ENCODE measurements at regions not wholly inside any gene's neighbourhood (a gene's known extent, or its start where the extent isn't known, plus 50 kb on each side); places are given as distances from the start of the nearest gene placed in this dataset.
"Not testable (repeated sequence)": the region's sequence is repeated elsewhere in the genome, so short reads cannot be mapped to it uniquely, and the experiment has no call there.

DNA sequence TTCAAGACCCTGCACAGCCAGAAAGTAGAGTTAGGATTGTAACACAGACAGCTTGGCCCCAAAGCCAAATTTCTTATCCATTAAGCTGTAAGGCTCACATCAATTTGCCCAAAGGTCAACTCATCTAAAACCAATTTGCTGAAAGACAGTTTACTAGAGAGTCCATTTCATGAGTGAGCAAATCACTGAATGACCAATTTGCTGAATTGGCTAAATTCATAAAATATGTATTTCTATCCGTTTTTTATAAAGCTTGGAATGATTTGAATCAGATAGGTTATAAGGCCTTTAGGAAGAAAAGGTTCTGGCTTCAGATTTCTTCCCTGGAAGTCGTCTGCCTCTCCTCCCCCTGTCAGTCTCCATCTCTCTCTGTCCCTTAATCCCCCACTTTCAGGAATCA, 168.1 kb downstream of the FCRL5 start:
- WGBS, 2 donors: 19 to 25% methylated on average over 2 of the region's 2 CpGs
- H3K9me3 ChIP-seq: no peaks in the 10 kb centered on the region
- no peak for DNase-seq
- TF ChIP-seq, protein P1, sequence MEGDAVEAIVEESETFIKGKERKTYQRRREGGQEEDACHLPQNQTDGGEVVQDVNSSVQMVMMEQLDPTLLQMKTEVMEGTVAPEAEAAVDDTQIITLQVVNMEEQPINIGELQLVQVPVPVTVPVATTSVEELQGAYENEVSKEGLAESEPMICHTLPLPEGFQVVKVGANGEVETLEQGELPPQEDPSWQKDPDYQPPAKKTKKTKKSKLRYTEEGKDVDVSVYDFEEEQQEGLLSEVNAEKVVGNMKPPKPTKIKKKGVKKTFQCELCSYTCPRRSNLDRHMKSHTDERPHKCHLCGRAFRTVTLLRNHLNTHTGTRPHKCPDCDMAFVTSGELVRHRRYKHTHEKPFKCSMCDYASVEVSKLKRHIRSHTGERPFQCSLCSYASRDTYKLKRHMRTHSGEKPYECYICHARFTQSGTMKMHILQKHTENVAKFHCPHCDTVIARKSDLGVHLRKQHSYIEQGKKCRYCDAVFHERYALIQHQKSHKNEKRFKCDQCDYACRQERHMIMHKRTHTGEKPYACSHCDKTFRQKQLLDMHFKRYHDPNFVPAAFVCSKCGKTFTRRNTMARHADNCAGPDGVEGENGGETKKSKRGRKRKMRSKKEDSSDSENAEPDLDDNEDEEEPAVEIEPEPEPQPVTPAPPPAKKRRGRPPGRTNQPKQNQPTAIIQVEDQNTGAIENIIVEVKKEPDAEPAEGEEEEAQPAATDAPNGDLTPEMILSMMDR (IDR thresholded peaks at IDR 0.05): no peak
- intact Hi-C loops (cut with DNase I): no loop called here
- H3K4me3 ChIP-seq: no peak overlapping the region
- ATAC-seq: no peak
- H3K4me1 ChIP-seq: no peaks in the 10 kb centered on the region
- peaks cover 0 to 49% (median 16%) of the 10 kb centered on the region in 7 donors for H3K27me3 ChIP-seq
- no peaks in the 10 kb centered on the region for H3K36me3 ChIP-seq
- no peak overlapping the region for H3K27ac ChIP-seq

DNA sequence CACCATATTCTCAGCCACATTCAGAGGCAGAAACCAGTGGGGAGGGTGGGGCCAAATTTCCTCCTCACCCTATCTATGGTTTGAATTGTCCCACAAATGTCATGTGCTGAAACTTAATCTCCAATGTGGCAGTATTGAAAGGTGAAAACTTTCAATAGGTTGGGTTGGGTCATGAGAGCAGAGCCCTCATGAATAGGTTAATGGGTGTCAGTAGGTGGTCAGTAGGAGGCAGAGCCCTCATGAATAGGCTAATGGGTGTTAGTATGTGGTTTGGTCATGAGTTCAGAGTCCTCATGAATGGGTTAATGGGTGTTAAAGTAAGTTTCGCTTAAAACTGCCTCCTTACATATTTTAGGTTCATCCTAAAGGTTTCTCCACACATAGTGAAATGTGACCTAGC, 170.0 kb downstream of the FCRL5 start:
- ATAC-seq: no peak
- Histone ChIP-seq H3K9me3 (no peaks in the 10 kb centered on the region), H3K4me3 (no peak overlapping the region), H3K36me3 (no peaks in the 10 kb centered on the region), H3K27ac (no peak overlapping the region), H3K27me3 (peaks cover 0 to 53% (median 16%) of the 10 kb centered on the region in 7 donors), H3K4me1 (no peaks in the 10 kb centered on the region)
- 81 to 94% methylated on average over 1 of the region's 1 CpG for WGBS, 2 donors
- intact Hi-C loops (cut with DNase I): no loop called here
- DNase-seq: no peak
- TF ChIP-seq, protein P1 (IDR thresholded peaks at IDR 0.05): no peak

DNA sequence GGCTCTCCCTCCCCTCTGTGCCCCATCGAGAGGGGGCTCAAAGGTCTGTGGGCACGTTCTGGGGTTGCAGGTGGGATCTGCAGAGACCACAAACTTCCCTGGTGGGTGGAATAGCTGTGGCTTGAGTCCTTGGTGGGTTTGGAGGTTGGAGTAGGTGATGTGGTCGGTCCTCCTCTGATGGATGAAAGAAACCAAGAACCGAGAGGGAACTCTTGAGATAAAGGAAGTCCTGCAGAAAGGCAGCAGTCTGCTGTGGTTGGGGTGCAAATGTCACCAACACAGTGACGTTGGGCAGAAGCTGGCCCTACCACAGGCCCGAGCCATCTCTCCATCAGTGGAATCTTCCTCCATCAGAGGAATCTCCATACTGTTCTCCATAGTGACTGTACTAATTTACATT, 171.8 kb downstream of the FCRL5 start:
- Histone ChIP-seq H3K9me3 (no peaks in the 10 kb centered on the region), H3K4me1 (no peaks in the 10 kb centered on the region), H3K27me3 (peaks cover 0 to 69% (median 33%) of the 10 kb centered on the region in 7 donors), H3K4me3 (no peak overlapping the region), H3K27ac (no peak overlapping the region), H3K36me3 (no peaks in the 10 kb centered on the region)
- DNase-seq (no peak), ATAC-seq (no peak)
- 45 to 61% methylated on average over 6 of the region's 6 CpGs for WGBS, 2 donors
- intact Hi-C loops (cut with DNase I): no loop called here
- TF ChIP-seq, protein P1 (IDR thresholded peaks at IDR 0.05): no peak

DNA sequence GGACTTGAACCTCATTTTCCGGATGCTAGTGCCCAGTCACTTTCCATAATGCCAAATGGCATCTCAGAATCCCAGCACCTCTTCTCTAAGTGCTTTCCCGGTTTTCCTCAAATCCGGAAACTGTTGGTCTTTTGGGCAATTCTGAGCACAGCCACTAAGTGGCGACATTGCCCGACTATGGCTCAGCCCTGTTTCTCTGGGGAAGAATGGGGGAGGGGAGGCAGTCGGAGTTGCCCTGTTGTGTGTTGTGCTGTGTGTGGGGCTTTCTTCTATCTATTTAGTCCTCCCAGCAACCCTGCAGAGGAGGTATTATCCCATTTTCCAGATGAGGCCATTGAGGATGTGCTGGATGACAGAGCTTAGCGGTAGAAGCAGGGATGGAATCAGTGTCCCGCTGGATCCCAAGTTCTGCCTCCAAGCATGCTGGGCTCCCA, 175.0 kb downstream of the FCRL5 start:
- H3K27ac ChIP-seq, ATAC-seq, H3K36me3 ChIP-seq, H3K4me3 ChIP-seq, H3K9me3 ChIP-seq, DNase-seq, H3K4me1 ChIP-seq: not testable (repeated sequence)
- WGBS, 2 donors: 22 to 26% methylated on average over 8 of the region's 8 CpGs
- TF ChIP-seq, protein P1 (IDR thresholded peaks at IDR 0.05): peak in 7 of 9 donors; percentile 20 to 54 (median 28)
- intact Hi-C loops (cut with DNase I): loop anchor here in 5 of 10 donors (5.0 to 10.0 kb wide), 4 partner anchors 108 to 120 kb away; no protein-coding TSS in a partner anchor
- H3K27me3 ChIP-seq: peaks cover 0 to 64% (median 36%) of the 10 kb centered on the region in 7 donors
